Lower leg skin (tissue), 4 donors: ENCODE measurements at regions not wholly inside any gene's neighbourhood (a gene's known extent, or its start where the extent isn't known, plus 50 kb on each side); places are given as distances from the start of the nearest gene placed in this dataset.

Experiments
- DNase-seq, 2 donors: peaks; one replicate each; pipeline ENCODE4 v3.0.0-alpha.2; 2019; ENCODE audit warnings: low spot score in 2 of 2
- H3K4me3 ChIP-seq: fragments of 200-600 bp; sonication (generic); 2 replicates; pipeline ENCODE4 v1.5.1; 2017; ENCODE audit warnings: mild to moderate bottlenecking, low read depth; ENCODE audit not compliant: poor library complexity, severe bottlenecking
- CTCF ChIP-seq, 3 donors: fragments of 450-650 bp; IDR thresholded peaks; one replicate each; pipeline ENCODE4 v1.5.1; 2016; ENCODE audit warnings: antibody characterized with exemption in 3 of 3, mild to moderate bottlenecking in 3 of 3, moderate library complexity in 2 of 3
- POLR2A ChIP-seq, 2 donors: fragments of 450-650 bp; IDR thresholded peaks; one replicate each; pipeline ENCODE4 v1.6.1; 2016 to 2017; ENCODE audit warnings: antibody characterized with exemption in 2 of 2, mild to moderate bottlenecking in 1 of 2, moderate library complexity in 1 of 2
- WGBS, 2 donors: methylation state at CpG; one replicate each; pipeline ENCODE4 v1.1.5; 2018; 5-methylcytosine and 5-hydroxymethylcytosine counted together
- intact Hi-C: fragments of 100-400 bp; cut with DNase I; formaldehyde crosslinking; loops from one replicate; pipeline ENCODE4 v1.15.0; 2023; ENCODE audit warnings: low total_unique reads

DNA sequence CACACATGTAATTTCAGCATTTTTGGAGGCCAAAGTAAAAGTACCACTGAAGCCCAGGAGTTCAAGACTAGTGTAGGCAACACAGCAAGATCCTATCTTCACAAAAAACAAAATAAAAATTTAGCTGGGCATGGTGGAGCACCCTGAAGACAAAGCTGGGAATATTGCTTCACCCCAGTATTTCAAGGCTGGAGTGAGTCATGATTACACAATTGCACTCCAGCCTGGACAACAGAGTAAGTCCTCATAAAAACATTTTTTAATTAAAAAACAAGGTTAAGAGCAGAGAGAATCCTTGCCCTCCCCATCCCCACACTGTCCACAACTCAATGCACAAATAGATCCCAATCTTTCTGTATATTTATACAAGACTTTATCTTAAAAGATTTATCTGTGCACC, 321.9 kb upstream of the HSFY2 start:
- no peak for TF ChIP-seq CTCF (IDR thresholded peaks at IDR 0.05)
- TF ChIP-seq POLR2A (IDR thresholded peaks at IDR 0.05) = no peak
- no peak overlapping the region for H3K4me3 ChIP-seq
- DNase-seq = no peak
- intact Hi-C loops = no loop called here

GRCh38 chrY:19083006-19083405, 309.5 kb upstream of the HSFY2 start:
- H3K4me3 ChIP-seq = no peak overlapping the region
- TF ChIP-seq CTCF (IDR thresholded peaks at IDR 0.05) (no peak), POLR2A (IDR thresholded peaks at IDR 0.05) (no peak)
- DNase-seq = no peak
- intact Hi-C loops = no loop called here
- WGBS, 2 donors = 94% methylated on average over 2 of the region's 2 CpGs; no CpG with 5 or more reads in 1 of the 2 donors

DNA sequence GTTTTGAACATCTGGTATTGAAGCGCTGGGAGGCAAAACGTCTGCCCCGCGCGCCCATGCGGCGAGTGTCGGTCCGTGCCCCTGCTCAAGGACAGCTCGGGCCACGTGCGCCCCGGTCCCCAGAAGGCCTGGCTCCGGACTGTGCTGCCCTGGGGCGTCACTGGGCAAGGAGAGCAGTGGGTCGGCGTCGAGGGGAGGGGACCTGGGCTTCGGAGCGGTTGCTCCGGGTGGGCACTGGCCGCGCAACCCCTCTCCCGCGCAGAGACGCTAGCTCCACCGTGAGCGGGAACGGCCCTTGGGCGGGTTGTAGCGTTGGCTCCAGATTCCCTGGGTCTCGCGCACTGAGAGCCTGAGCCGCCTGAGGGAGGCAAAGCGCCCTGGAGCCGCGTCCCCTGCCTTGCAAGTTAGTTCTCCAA, 304.2 kb upstream of the HSFY2 start:
- TF ChIP-seq POLR2A (IDR thresholded peaks at IDR 0.05) (no peak), CTCF (IDR thresholded peaks at IDR 0.05) (no peak)
- DNase-seq = no peak
- WGBS, 2 donors = 0% methylated on average over 4 of the region's 37 CpGs; no CpG with 5 or more reads in 1 of the 2 donors
- intact Hi-C loops = no loop called here
- no peak overlapping the region for H3K4me3 ChIP-seq

DNA sequence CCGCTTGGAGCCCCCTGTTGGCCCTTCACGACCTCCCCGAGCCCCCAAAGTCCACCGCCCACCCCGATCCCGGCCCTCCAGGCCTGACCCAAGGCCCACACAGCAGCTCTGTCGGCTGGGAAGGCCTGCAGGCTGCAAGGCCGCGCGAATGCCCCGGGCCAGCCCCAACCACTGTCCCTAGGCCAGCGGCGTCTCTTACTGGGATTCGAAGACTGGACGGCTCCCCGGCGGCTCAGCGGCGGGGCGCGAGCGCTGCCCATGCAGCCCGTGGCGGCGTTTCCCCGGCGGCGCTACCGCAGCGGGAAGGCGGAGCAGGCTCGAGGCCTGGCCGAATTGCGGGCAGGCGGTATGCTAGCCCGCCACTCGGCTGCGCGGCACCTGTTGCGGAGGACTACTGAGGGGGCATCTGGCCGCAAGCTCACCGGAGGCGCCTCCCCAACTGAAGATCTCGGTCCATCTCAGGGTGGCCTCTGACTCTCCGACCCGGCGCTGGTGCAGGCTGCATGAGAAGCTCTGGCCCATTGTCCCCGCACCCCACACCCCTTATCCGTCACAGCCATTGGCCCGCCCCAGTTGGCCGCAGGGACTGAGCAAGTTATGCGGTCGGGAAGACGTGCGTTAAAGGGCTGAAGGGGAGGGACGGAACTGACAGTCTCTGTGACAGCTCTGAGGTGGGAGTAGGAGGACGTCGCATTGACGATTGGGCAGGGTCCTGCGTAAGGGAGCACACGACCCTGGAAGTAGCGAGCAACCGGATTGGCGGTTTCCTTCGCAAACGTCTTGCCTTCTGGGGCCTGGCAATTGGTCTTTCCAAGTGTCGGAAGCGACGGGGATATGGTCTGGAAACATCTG, 303.5 kb upstream of the HSFY2 start:
- intact Hi-C loops = no loop called here
- 0% methylated on average over 15 of the region's 69 CpGs; no CpG with 5 or more reads in 1 of the 2 donors for WGBS, 2 donors
- peak overlapping the region; percentile 62 for H3K4me3 ChIP-seq
- peak in 1 of 2 donors; percentile 50 for DNase-seq
- TF ChIP-seq POLR2A (IDR thresholded peaks at IDR 0.05) (no peak), CTCF (IDR thresholded peaks at IDR 0.05) (no peak)

GRCh38 chrY:19075471-19076253, 302.1 kb upstream of the HSFY2 start:
- TF ChIP-seq CTCF (IDR thresholded peaks at IDR 0.05) (no peak), POLR2A (IDR thresholded peaks at IDR 0.05) (no peak)
- H3K4me3 ChIP-seq = no peak overlapping the region
- 3% methylated on average over 27 of the region's 28 CpGs; no CpG with 5 or more reads in 1 of the 2 donors for WGBS, 2 donors
- peak in 1 of 2 donors; percentile 73 for DNase-seq
- intact Hi-C loops = no loop called here
